ENCODE measurements at regions not wholly inside any gene's neighbourhood (a gene's known extent, or its start where the extent isn't known, plus 50 kb on each side); places are given as distances from the start of the nearest gene placed in this dataset.

- TF ChIP-seq SIRT6 (IDR thresholded peaks at IDR 0.05; ENCODE audit: low read length) = no peak
These were observed 1290.6 kb upstream of the CDH6 start (continued) for GRCh38 chr5:29902859-29903258.

- H3K56ac ChIP-seq (replicated peaks; ENCODE audit: insufficient read length, low read depth, low read length) = no peak overlapping the region
- H3K27me3 ChIP-seq (replicated peaks in 1 of 4; ENCODE audit: control insufficient read depth in 3 of 4, extremely low read depth in 1 of 4, insufficient read depth in 3 of 4, low read length in 3 of 4) = no peaks in the 10 kb centered on the region
- no peak for FAIRE-seq
- H3K4me3 ChIP-seq (ENCODE audit: extremely low read depth in 1 of 4, insufficient read depth in 2 of 4, low read depth in 3 of 4, low read length in 4 of 4) = no peak overlapping the region
- no peak overlapping the region for H2BK5ac ChIP-seq (ENCODE audit: low read depth, low read length)
- H2BK15ac ChIP-seq (ENCODE audit: low read length) = no peak overlapping the region
- no peaks in the 10 kb centered on the region for H4K20me1 ChIP-seq (replicated peaks in 1 of 2; ENCODE audit: control insufficient read depth in 1 of 2, insufficient read depth in 2 of 2, low read length in 2 of 2)
- no peak overlapping the region for H3K4ac ChIP-seq (replicated peaks; ENCODE audit: insufficient read length, low read depth, low read length)
- H2BK12ac ChIP-seq (ENCODE audit: low read depth, low read length) = no peak overlapping the region
- H3K9me3 ChIP-seq (ENCODE audit: insufficient read depth in 2 of 2, low read depth in 1 of 2, low read length in 1 of 2) = no peaks in the 10 kb centered on the region
- no peak overlapping the region for H4K8ac ChIP-seq (ENCODE audit: extremely low read depth, insufficient read depth, low read length)
- H2AK5ac ChIP-seq (ENCODE audit: low read depth, low read length) = no peak overlapping the region
- H3K23ac ChIP-seq (ENCODE audit: insufficient read length) = no peak overlapping the region
- no peak for DNase-seq (ENCODE audit: low read depth in 1 of 2, low spot score in 2 of 2)
- no peaks in the 10 kb centered on the region for H3K79me1 ChIP-seq (ENCODE audit: low read depth, low read length)
- no peak overlapping the region for H3K14ac ChIP-seq (ENCODE audit: insufficient read length)
- H4K5ac ChIP-seq (ENCODE audit: insufficient read length, low read depth, low read length) = no peak overlapping the region
- H4K91ac ChIP-seq (replicated peaks; ENCODE audit: insufficient read length, low read length) = no peak overlapping the region
- H3K27ac ChIP-seq (ENCODE audit: low read depth, low read length) = no peak overlapping the region
- no peaks in the 10 kb centered on the region for H3K23me2 ChIP-seq (ENCODE audit: low read depth, low read length)
- H3K4me2 ChIP-seq (ENCODE audit: insufficient read depth in 1 of 2, low read depth in 2 of 2, low read length in 2 of 2) = no peak overlapping the region
- H3K9ac ChIP-seq (replicated peaks in 1 of 4; ENCODE audit: extremely low read depth in 1 of 4, low read depth in 3 of 4, low read length in 3 of 4) = no peak overlapping the region
- H3K4me1 ChIP-seq (replicated peaks in 1 of 4; ENCODE audit: control insufficient read depth in 3 of 4, insufficient read depth in 4 of 4, low read length in 3 of 4) = no peaks in the 10 kb centered on the region; a peak in 1 of 7 replicates
- no peaks in the 10 kb centered on the region for H3K79me2 ChIP-seq (ENCODE audit: control insufficient read depth in 1 of 2, insufficient read depth in 2 of 2, low read length in 2 of 2)
- ChIA-PET POLR2A (ENCODE audit: partially characterized antibody) (no interaction called here), CTCF (ENCODE audit: partially characterized antibody) (interaction anchor here (0.6 kb wide), 1 partner anchor 80 kb away, joined by 3 read pairs; no protein-coding TSS in a partner anchor)
- 91% methylated on average over 2 of the region's 2 CpGs; no CpG with 5 or more reads in 1 of the 2 experiments for WGBS, 2 experiments (ENCODE audit: extremely low coverage in 1 of 2, insufficient coverage in 1 of 2, insufficient read length in 1 of 2, insufficient replicate concordance in 2 of 2, low coverage in 1 of 2, low lambda C conversion rate in 2 of 2, missing lambda C conversion rate in 1 of 2)
- H2BK20ac ChIP-seq (ENCODE audit: low read length) = no peak overlapping the region
- no peaks in the 10 kb centered on the region for H3K36me3 ChIP-seq (ENCODE audit: control insufficient read depth in 2 of 4, insufficient read depth in 4 of 4, low read length in 3 of 4)
- H2AFZ ChIP-seq (ENCODE audit: low read length) = peak overlapping the region; percentile 77
- no peak overlapping the region for H2BK120ac ChIP-seq (replicated peaks; ENCODE audit: low read depth, low read length)
- H3K18ac ChIP-seq (ENCODE audit: extremely low read depth, low read length) = no peak overlapping the region
- TF ChIP-seq SRF (IDR thresholded peaks at IDR 0.05; ENCODE audit: low read depth, low read length) (no peak), BCL11A (IDR thresholded peaks at IDR 0.05; ENCODE audit: low read depth in 2 of 2, low read length in 2 of 2) (no peak), SUZ12 (IDR thresholded peaks at IDR 0.05; ENCODE audit: low read length) (no peak), FOSL1 (IDR thresholded peaks at IDR 0.05; ENCODE audit: insufficient read depth, low read depth, low read length) (no peak), PHF8 (conservative IDR thresholded peaks at IDR 0.05; ENCODE audit: low read depth, low read length) (no peak), ASH2L (IDR thresholded peaks at IDR 0.05; ENCODE audit: low read length) (no peak), RXRA (IDR thresholded peaks at IDR 0.05; ENCODE audit: insufficient read depth, low read depth, low read length) (no peak), HDAC2 (IDR thresholded peaks at IDR 0.05; ENCODE audit: borderline replicate concordance in 1 of 2, low read depth in 2 of 2, low read length in 2 of 2) (no peak), CHD1 (IDR thresholded peaks at IDR 0.05; ENCODE audit: low read depth, low read length) (no peak), HDAC6 (IDR thresholded peaks at IDR 0.05; ENCODE audit: low read depth, low read length) (no peak), SIRT6 (IDR thresholded peaks at IDR 0.05; ENCODE audit: low read length) (no peak), TCF12 (IDR thresholded peaks at IDR 0.05; ENCODE audit: low read depth, low read length) (no peak), EZH2 (IDR thresholded peaks at IDR 0.05; ENCODE audit: low read depth, low read length, severe bottlenecking) (no peak)
These were observed 1293.9 kb upstream of the CDH6 start for GRCh38 chr5:29899583-29899982.

All from H1 (cell line).